PC-3 (cell line): ENCODE measurements at regions not wholly inside any gene's neighbourhood (a gene's known extent, or its start where the extent isn't known, plus 50 kb on each side); places are given as distances from the start of the nearest gene placed in this dataset.

Experiments used
- ATAC-seq: fragments of 200-7000 bp; cut with Tn5 transposase; 2 replicates; pipeline ENCODE4 v1.9.1; 2020; ENCODE audit warnings: mild to moderate bottlenecking, moderate library complexity
- BruUV-seq: library from RNA; stranded (reverse); fragments of 400-500 nt; replicated peaks from 2 replicates; lab custom pipeline; 2021; lab: Mats Ljungman, UMichigan
- CTCF ChIA-PET: fragments of 300-600 bp; sonication (Branson Sonifier 250); formaldehyde crosslinking; loops from one replicate; lab custom pipeline; 2022; ENCODE audit warnings: antibody characterized with exemption; lab: Charles Lee
- POLR2A ChIA-PET: fragments of 300-600 bp; sonication (Branson Sonifier 250); formaldehyde crosslinking; loops from one replicate; lab custom pipeline; 2022; ENCODE audit warnings: antibody characterized with exemption; ENCODE audit not compliant: unreplicated experiment; lab: Charles Lee
- DNase-seq: peaks from one replicate; pipeline ENCODE4 v3.0.0-alpha.2; 2015
- H2AFZ ChIP-seq: fragments of 300-600 bp; sonication (generic); 2 replicates; pipeline ENCODE4 v1.6.0; 2016; ENCODE audit warnings: antibody characterized with exemption, low read length
- H3F3A ChIP-seq: fragments of 300-600 bp; sonication (generic); one replicate; pipeline ENCODE4 v1.6.0; 2017; ENCODE audit warnings: antibody characterized with exemption, low read length, control low read depth, mild to moderate bottlenecking; ENCODE audit not compliant: unreplicated experiment
- H3K27ac ChIP-seq: fragments of 300-600 bp; sonication (generic); 2 replicates; pipeline ENCODE4 v1.5.1; 2016; ENCODE audit warnings: mild to moderate bottlenecking, low read length
- H3K27me3 ChIP-seq: fragments of 300-600 bp; sonication (generic); 2 replicates; pipeline ENCODE4 v1.6.1; 2016; ENCODE audit warnings: low read length, mixed read lengths
- H3K36me3 ChIP-seq: fragments of 300-600 bp; sonication (generic); 2 replicates; pipeline ENCODE4 v1.6.1; 2016; ENCODE audit warnings: low read depth, mixed run types, low read length, mixed read lengths
- H3K4me1 ChIP-seq: fragments of 300-600 bp; sonication (generic); 2 replicates; pipeline ENCODE4 v1.5.1; 2016; ENCODE audit warnings: low read length; ENCODE audit not compliant: insufficient read depth
- H3K4me2 ChIP-seq: fragments of 300-600 bp; sonication (generic); 2 replicates; pipeline ENCODE4 v1.6.0; 2016; ENCODE audit warnings: low read length
- H3K4me3 ChIP-seq: fragments of 300-600 bp; sonication (generic); 2 replicates; pipeline ENCODE4 v1.5.1; 2016; ENCODE audit warnings: mild to moderate bottlenecking, low read length, mixed read lengths
- H3K79me2 ChIP-seq: fragments of 300-600 bp; sonication (generic); 2 replicates; pipeline ENCODE4 v1.6.1; 2017; ENCODE audit warnings: low read length, mixed read lengths
- H3K9ac ChIP-seq: fragments of 300-600 bp; sonication (generic); 2 replicates; pipeline ENCODE4 v1.6.0; 2016; ENCODE audit warnings: mild to moderate bottlenecking, low read length
- H3K9me2 ChIP-seq: fragments of 300-600 bp; sonication (generic); replicated peaks from 2 replicates; pipeline ENCODE4 v1.6.1; 2016; ENCODE audit warnings: mixed run types, low read length, mixed read lengths
- H3K9me3 ChIP-seq: fragments of 300-600 bp; sonication (generic); 2 replicates; pipeline ENCODE4 v1.6.1; 2016; ENCODE audit warnings: low read length, mixed read lengths
- H4K20me1 ChIP-seq: fragments of 300-600 bp; sonication (generic); 2 replicates; pipeline ENCODE4 v1.6.1; 2016; ENCODE audit warnings: low read length, mixed read lengths
- CTCF ChIP-seq: fragments of 300-600 bp; sonication (generic); conservative IDR thresholded peaks from 2 replicates; pipeline ENCODE4 v1.5.1; 2017; ENCODE audit warnings: antibody characterized with exemption, low read depth, mild to moderate bottlenecking, low read length
- EZH2 ChIP-seq: fragments of 300-600 bp; sonication (generic); IDR thresholded peaks from one replicate; pipeline ENCODE4 v1.6.1; 2017; ENCODE audit warnings: antibody characterized with exemption, mild to moderate bottlenecking, low read length; ENCODE audit not compliant: unreplicated experiment
- EZH2phosphoT487 ChIP-seq: fragments of 300-600 bp; sonication (generic); IDR thresholded peaks from 2 replicates; pipeline ENCODE4 v1.6.1; 2018; ENCODE audit warnings: mild to moderate bottlenecking, antibody characterized with exemption, low read length, borderline replicate concordance
- intact Hi-C: fragments of 100-400 bp; cut with micrococcal nuclease; formaldehyde crosslinking; loops from 2 replicates; pipeline ENCODE4 v1.9.0; 2023

- Histone ChIP-seq H3K9me2 (no peaks in the 10 kb centered on the region), H3K79me2 (no peaks in the 10 kb centered on the region), H2AFZ (no peak overlapping the region), H3K27ac (no peak overlapping the region), H3K4me2 (no peak overlapping the region), H3K9me3 (no peaks in the 10 kb centered on the region), H3K4me1 (no peaks in the 10 kb centered on the region), H4K20me1 (no peaks in the 10 kb centered on the region), H3F3A (no peaks in the 10 kb centered on the region), H3K9ac (no peak overlapping the region), H3K4me3 (no peak overlapping the region), H3K27me3 (no peaks in the 10 kb centered on the region), H3K36me3 (no peaks in the 10 kb centered on the region)
- ATAC-seq (no peak), DNase-seq (no peak)
- no TSS peak for BruUV-seq
- ChIA-PET CTCF (no interaction called here), POLR2A (no interaction called here)
- intact Hi-C loops, result no loop called here
- TF ChIP-seq EZH2phosphoT487, result no peak
- TF ChIP-seq EZH2, result no peak
- TF ChIP-seq CTCF, result no peak
Observed at GRCh38 chr2:18467749-18468360, 92.6 kb downstream of the RDH14 start.

DNA sequence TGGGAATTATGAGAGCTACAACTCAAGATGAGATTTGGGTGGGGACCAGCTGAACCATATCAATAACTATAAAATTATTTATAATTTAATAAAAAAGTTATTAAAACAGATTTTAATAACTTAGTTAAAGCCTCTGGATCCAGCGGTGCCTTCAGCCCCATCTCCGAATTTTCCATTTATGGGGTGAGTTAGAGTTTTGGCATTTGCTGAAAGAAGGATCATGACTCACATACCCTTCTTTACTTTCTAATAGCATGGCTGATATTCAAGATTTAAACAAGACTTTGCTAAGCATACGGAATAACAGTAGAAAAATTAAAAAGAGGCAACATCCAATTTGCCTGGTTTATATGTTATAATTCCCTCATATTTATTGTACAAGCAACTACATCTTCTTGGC, 94.5 kb downstream of the RDH14 start:
- TF ChIP-seq EZH2 (no peak), EZH2phosphoT487 (no peak), CTCF (no peak)
- ChIA-PET POLR2A (no interaction called here), CTCF (no interaction called here)
- H3K79me2 ChIP-seq, result no peaks in the 10 kb centered on the region
- ATAC-seq, result no peak
- H3K27ac ChIP-seq, result no peak overlapping the region
- H3K4me3 ChIP-seq, result no peak overlapping the region
- no peaks in the 10 kb centered on the region for H3K36me3 ChIP-seq
- BruUV-seq, result no TSS peak
- H3K4me1 ChIP-seq, result no peaks in the 10 kb centered on the region
- peak; percentile 10 for DNase-seq
- no peak overlapping the region for H2AFZ ChIP-seq
- H3K4me2 ChIP-seq, result no peak overlapping the region
- H3K9ac ChIP-seq, result no peak overlapping the region
- no peaks in the 10 kb centered on the region for H4K20me1 ChIP-seq
- no peaks in the 10 kb centered on the region for H3K9me2 ChIP-seq
- H3K9me3 ChIP-seq, result no peaks in the 10 kb centered on the region
- H3K27me3 ChIP-seq, result no peaks in the 10 kb centered on the region
- intact Hi-C loops, result no loop called here
- no peaks in the 10 kb centered on the region for H3F3A ChIP-seq

DNA sequence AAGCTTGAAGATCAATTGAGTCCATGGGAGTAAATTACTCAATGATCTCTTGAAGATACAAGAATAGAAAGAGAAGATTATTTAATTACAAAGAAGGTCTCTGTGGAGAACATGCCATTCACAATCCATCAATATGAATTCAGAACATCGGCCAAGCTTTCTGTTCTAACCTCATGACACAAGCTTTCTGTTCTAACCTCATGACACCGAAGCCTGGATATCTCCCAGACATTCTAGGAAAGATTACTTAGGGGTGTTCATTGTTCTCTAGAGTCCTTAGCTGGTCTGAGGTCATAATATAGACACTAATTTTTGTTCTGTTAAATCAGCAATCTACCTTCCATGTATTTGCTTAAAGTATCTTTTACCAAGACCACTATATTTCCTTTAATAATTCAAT, 95.5 kb downstream of the RDH14 start:
- Histone ChIP-seq H3K4me1 (no peaks in the 10 kb centered on the region), H2AFZ (no peak overlapping the region), H3K27me3 (no peaks in the 10 kb centered on the region), H3K9ac (no peak overlapping the region), H3K9me2 (no peaks in the 10 kb centered on the region), H4K20me1 (no peaks in the 10 kb centered on the region), H3K4me3 (no peak overlapping the region), H3K36me3 (no peaks in the 10 kb centered on the region), H3K79me2 (no peaks in the 10 kb centered on the region), H3K4me2 (no peak overlapping the region), H3K27ac (no peak overlapping the region), H3F3A (no peaks in the 10 kb centered on the region), H3K9me3 (no peaks in the 10 kb centered on the region)
- DNase-seq, result no peak
- CTCF ChIA-PET, result no interaction called here
- intact Hi-C loops, result no loop called here
- no TSS peak for BruUV-seq
- ATAC-seq, result no peak
- POLR2A ChIA-PET, result no interaction called here
- TF ChIP-seq CTCF (no peak), EZH2phosphoT487 (no peak), EZH2 (no peak)
